GM19023 (cell line): ENCODE measurements at regions not wholly inside any gene's neighbourhood (a gene's known extent, or its start where the extent isn't known, plus 50 kb on each side); places are given as distances from the start of the nearest gene placed in this dataset.

Experiments
- ATAC-seq: cut with Tn5 transposase; IDR thresholded peaks from one replicate; pipeline ENCODE4 v1.9.1; 2021; ENCODE audit warnings: mild to moderate bottlenecking, moderate library complexity; ENCODE audit not compliant: unreplicated experiment

DNA sequence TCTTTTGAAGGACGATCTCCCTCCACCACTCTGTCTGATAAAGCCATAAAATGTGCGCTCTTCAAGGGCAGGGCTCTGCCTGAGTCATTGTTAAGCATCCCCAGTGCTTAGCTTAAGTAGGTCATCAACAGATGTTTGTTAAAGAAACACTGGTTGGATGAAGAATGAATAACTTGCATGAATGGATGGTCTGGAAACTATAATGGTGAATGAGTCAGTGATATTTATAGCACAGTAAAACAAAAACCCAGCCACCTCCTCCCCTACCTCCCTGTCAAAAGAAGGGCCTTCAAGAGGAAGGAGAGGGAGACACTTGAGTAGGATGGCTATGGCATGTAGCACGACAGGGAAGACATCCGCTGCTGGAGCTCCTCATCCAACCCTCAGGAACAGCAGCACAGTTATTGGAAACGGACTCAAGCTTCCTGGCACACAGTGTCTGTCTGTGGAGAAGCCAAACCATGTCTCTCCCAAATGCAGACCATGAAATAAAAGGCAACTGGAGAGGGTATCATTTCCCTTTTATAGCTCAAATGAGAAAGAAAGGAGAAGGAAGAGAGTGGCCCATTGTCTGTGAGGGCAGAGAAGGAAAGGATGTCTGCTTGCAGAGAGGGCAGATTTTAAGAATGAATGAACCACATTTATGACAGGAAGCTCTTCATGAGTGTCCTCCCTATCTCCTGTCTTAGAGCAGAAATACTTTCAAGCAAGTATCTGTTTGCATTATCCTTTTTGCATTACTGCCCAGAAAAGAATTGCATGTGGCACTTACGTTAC lies 183.5 kb upstream of the UBL3 start:
- no peak for ATAC-seq

DNA sequence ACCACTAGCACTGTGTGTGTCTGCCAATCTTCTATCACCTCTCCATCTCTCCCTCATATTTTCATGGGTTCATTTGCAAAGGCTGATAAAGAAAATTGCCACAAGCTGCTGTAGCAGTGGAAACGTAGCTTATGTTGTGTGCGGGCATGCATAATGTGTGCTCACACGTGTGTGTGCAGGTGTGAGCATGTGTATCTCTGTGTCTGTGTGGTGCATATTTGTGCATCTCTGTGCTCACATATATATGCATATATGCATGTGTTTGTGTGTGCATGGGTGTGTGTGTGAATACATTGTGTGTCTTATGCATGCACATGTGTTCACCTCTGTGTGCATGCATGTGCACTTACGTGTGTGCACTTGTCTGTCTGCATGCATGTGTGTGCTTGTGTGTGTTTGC lies 181.8 kb upstream of the UBL3 start:
- no peak for ATAC-seq

DNA sequence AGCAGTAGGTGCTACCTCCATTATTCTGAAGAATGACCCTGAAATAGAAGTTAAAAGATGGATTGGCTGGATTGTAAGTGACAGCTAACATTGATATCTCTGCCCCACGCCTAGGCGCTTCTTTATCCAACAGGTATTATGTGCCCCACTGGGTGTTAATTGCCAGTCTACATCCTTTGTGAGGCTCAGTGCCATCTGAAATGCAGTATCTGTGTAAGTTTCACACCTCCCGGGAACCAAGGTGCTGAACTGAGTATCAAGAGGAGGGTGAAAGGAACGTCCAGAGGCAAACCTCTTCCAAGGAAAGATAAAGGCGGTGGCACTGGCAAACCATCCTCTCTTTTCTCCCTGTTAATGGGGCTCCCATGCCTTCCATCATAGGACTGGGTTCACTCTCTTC lies 181.1 kb upstream of the UBL3 start:
- no peak for ATAC-seq

DNA sequence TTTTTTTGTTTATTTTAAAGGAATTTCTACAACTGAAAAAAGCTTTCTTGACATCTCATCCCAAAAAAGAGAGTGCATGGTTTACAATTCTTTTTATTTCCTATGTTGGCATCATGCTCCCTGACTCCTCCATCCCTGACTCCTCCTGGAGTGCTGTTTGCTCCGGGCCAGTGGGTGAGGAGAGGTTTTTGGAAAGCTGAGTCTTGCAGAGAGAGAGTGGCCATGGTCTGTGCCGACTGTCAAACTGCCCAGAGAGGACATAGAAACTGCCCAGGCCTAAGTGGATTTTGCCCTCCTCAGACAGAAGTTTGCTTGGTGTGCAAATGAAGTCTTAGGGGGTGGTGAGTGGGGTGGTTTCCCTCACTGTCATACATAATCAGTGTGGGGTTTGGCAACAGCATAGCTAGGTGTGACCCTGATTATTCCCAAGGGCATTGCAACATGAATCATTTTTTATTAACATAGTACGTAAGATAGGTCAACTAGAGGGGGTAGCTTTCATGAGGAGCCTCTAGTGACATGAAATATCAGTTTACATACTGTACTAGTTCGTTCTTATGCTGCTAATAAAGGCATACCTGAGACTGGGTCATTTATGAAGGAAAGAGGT lies 179.8 kb upstream of the UBL3 start:
- no peak for ATAC-seq

DNA sequence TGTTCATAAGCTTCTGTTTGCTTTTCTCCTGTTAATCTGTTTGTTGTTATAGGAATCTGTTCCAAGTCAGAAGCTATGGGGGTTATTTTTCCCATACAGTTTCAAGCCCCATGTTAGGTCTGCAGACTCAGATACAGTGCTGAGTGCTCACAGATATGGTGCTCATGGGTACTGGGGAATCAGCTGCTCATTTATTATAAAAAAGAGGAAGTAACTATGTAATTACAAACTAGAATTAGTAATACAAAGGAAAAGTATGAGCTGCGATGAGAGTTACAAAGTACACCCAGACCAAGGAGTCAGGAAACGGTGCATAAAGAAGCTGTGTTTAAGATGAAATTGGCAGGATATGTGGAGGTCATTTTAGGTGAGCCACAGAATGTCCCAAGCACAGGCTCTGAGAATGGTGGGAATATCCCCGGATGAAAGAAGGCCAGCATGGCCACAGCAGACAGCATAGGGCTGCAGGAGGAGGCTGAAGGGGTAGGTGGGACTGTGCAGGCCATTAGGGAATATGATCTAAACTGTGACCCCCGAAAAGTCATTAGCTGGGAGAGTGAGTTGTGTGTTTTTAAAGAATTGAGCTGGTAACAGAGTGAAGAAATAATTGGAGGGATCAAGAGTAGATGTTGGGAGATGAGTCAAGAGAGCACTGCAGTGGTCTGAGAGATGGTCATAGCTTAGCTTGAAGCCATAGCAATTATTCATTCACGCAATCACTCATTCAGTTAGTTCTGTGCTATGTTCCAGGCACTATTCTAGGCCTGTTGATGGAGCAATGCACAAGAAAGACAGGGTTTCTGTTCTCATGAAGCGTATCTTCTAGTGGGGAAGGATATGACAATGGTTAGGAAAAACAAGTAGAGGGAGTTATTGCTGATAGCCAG lies 177.4 kb upstream of the UBL3 start:
- ATAC-seq = no peak

DNA sequence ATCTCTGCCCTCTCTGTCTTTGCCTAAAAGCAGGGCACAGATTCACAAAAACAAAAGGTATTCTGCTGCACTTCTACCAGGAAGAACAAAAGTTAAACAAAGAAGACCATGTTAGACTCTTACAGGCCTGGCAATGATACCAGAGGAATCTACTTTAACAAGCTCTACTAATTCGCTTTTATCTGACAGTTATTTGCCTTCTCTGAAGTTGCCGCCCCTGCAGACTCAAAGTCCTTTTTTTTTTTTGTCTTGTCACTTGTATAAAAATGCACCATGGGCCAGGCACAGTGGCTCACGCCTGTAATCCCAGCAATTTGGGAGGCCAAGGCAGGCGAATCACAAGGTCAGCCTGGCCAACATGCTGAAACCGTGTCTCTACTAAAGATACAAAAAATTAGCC lies 176.5 kb upstream of the UBL3 start:
- no peak for ATAC-seq

DNA sequence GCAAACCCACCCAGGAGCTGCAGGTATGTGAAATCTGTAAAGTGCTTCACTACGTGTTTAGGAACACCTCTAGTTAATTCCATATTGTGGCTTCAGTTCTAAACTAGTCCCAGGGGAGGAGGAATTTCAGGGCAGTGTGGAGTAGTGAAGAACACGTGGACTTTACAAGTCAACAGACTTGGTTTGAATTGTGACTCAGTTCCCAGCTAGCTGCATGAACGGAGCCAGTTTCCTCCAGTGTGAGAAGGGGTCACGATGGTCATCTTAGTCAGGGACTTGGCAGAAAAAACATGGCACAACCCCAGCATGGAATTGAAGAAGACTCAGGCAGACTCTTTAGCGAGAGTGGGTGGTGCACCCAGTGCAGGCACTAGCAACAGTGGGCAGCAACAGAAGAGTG lies 175.7 kb upstream of the UBL3 start:
- ATAC-seq = no peak

DNA sequence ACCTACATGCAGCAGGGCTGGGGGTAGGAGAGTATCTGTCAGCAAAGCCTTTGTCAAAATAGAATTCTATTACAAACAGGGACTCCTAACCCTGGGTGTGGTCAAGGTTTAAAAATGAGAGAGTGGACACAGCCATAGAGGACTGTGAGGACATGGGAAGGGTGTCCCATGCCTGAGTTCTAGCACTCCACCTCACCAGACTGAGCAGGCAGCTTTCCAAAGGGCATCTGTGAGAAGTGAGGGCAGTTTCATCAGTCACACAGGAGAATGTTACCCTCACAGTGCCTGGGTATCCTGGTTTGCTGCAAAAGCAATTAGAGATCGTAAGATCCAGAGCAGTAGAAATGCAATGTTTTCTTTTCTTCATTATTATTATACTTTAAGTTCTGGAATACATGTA lies 174.9 kb upstream of the UBL3 start:
- no peak for ATAC-seq

DNA sequence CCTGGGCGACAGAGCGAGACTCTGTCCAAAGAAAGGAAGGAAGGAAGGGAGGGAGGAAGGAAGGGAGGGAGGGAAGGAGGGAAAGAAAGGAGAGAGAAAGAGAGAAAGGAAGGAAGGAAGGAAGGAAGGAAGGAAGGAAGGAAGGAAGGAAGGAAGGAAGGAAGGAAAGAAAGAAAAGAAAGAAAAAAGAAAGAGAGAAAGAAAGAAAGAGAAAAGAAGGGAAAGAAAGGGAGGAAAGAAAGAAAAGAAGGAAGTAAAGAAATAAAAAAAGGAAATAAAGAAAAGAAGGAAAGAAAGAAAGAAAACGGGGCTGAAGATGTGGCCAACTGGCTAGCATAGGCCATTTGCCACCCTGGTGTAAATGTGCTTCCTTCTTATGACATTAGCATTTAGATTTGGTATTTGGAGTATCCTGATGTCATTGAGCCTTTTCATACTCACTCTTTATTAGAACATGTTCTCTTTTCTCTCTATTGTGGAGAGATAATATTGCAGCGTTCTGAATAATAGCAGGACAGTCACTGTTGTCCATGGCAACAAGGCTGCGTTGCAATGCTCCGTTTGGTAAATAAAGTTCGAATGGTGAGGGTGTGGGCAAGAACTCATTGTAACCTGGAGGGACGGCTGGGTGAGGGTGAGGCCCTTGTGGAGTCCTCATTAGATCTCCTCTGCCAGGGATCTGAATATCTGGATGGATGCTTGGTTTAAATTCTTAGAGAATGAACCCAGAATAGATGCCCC lies 173.9 kb upstream of the UBL3 start:
- no peak for ATAC-seq

DNA sequence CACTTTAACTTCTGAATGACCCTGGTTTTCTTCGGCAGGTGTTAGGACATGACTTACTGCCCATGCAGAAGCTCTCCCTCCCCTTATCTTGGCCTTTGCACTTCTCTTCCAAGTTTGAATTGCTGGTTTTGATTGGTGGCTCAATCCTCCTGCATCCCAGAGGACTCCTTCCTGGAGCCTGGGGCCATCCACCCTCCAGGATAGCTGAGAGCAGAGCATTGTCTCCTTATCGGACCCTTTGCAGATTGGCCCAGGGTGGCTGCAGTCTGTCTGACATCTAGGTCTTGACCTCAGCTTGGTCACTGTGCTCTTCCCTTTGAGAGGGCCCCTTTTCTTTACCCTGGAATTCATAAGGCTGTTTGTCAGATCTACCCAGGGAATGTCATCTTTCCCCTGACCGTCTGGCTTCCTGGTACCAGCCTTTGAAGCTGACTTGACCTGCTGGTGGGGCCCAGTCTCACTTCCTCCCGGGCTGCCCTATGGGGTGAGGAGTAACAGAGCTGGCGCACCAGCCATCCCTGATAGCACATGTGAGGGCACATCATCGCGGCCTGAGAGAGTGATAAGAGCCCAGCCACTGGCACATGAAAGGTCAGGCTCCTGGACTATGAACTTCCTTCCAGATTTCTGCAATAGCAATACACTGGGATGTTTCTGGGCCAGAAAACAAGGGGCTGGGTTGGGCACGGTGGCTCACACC lies 172.9 kb upstream of the UBL3 start:
- ATAC-seq = no peak

DNA sequence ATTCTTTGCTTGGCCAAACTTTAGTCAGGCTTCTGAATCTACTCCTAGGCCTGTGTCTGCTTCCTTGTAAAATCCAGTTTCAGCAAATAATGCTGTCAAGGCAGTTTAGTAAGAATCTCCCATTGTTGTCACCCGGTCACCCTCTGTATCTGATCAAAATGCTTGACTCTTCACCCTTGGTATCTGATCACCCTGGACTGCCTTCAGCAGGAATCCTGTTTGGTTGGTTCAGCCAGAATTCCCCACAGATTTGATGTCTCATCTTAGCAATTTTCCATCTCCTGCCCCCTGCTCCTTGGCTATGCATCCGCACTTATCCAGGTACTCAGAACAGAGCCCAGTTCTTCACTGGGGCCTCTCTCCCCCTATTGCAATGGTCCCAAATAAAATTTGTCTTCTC lies 172.4 kb upstream of the UBL3 start:
- no peak for ATAC-seq

DNA sequence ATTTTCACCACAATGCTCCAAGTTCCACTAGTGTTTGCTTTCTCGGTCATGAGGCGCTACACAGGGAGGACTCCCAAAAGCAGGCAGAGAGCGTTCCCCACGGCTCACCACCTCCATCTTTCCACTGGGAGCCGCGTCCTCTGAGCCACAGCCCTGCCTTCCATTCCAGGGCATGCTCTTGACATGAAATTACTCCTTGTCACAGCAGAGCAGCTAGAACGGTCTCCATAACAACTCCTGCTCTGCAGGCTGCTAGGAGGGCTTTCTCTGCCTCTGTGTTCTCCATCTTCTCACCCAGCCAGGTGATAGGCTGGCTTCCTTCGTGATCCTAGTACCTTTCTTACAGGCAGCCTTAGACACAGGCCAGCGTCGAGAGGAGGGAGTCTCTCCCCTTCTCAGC lies 171.8 kb upstream of the UBL3 start:
- no peak for ATAC-seq

DNA sequence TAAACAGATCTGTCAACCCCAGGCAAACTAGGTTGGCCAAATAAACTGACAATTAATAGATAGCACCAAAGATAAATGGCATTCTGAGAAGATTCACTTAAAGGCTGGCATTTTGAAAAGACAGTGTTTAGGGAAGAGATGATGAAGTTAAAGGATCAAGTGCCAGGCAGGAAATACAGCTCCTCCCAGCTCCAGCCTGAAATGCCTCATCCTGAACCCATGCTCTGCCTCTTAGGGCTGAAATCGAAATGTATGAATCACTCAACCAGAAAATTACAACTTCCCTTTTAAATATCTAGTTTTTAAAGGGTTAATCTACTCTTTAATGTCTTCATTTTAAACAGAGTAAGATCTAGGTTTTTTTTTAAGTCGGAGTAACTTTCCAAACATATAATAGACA lies 171.2 kb upstream of the UBL3 start:
- ATAC-seq = no peak

DNA sequence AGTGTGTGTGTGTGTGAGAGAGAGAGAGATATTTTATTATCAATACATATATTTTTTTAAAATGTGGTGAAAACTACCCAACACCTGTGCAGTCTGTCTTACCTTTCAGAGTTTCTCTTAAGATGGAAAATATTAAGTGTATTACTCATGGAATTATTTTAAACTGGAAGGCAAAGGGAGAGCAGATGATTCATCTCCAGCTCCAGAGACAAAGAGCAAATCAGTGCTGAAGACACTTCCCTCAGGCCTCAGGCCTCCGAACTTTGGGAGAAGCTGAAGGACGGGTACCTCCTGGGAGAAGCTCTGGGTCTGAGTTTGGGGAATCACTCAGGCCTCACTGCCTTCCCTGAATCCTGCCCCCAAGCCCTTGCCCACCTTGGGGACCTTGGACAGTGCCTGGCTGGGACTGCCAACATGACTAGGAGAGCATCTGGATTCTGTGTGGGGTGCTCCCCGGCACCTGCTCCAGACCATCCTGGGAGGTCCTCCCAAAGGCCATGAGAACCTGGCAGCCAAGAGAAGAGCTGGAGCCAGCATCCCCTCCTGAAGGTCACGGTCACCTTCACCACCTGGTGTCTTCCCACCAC lies 170.4 kb upstream of the UBL3 start:
- ATAC-seq = no peak

DNA sequence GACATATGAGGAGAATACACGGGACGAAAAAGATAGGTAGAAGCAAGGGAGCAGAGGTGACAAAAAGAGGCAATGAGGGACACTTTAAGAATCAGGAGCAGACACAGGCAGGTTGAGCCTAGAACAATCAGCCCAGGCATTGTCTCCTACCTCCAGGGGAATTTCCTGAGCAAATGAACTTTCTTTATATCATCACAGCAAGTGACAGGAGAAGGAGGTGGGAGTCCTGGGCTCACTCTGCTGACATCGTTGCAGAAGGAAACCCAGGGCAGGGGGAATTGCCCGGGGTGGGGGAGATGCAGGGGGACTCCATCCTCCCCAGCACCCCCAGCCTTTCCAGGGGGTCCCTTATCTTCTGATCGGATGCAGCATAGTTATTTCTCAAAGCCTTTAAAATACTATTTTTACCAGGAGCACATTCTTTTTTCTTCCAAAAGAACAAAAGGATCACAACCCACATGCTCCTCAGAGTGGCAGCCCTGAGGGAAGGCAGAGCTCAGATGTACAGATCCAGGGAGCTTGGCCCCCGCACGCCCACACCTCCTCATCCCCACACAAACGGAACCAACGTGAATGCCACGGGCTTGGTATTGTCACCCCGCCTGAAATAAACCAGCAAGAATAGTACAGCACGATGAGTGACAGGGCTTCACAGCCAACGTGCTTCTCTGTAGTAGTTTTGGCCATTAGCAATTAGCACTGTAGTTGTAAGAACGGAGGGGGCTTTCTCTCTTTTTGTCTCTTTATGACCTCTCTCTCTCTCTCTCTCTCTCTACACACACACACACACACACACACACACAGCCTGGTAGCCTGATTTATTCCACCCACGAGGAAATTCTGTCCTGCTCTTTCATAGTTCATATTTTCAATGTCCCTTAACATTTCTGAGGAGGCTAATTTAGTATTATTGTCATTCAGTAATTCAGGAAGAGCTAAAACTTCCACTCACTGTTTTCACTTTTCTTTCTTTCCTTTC lies 169.5 kb upstream of the UBL3 start:
- ATAC-seq = no peak

DNA sequence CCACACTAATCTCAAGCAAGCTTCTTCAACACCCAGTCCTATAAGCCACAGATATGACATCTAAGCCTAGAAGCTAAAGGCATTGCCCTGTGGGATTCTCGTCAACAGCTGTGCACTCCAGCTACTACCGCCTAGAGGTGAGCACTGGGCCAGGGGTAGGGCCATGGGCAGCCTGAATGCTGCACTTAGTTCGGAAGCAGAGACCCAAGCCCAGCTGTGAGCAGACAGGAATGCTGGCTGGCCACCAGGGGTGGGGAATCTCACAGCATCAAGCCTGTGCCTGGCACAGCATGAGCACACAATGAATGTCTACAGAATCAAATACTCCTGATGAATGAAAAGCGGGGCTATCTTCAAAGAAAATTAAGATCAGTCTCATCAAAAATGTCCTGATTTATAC lies 167.5 kb upstream of the UBL3 start:
- ATAC-seq = no peak

DNA sequence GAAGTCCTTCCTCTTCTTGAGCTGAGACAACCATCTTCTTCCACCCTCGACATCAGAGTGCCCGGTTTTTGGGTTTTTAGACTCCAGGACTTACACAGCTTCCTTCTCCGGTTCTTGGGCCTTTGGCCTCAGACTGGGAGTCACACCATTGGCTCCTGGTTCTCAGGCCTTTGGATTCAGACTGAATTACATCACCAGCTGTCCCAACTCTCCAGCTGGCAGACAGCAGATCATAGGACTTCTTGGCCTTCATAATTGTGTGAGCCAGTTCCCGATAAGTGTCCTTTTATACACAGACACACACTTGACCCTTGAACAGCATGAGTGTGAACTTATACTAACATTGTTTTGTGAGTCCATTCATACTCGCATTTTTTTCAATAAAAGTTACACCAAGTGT lies 166.0 kb upstream of the UBL3 start:
- no peak for ATAC-seq

DNA sequence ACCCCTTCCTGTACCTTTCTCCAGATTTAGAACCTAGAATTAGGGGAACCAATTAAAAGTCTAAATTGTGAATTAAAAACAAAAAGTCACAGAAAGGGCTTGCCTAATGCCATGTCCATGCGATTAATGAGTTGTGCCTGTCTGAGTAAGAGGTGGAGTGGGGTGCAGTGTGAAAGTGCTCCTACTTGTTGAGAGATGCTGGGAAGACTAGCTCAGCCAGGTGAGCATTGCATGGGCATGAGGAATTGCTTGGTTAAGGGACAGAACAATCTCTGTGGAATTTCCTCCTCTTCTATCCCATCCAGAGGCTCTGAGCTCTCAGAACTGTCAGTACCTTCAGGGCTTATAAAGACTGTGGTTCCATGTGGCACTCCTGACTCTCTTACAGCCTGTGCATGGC lies 159.0 kb upstream of the UBL3 start:
- no peak for ATAC-seq

DNA sequence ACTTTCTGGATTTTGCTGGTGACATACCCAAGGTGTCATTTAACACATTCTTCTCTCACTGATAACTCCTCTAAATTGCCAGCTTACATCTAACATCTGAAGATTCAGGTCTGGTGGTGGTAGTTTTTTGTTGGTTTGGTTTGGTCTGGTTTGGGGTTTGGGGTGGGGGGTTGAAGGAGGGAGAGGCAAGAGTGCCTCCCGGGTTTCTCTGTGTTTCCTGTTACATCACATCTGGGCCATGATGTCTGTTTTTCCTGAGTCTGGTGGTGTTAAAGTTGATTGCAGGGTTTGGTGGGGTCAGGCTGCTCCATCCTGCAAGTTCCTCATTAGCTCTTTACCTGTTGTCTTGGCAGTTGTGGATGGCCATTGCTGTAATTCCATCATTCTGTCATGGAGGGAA lies 155.8 kb upstream of the UBL3 start:
- ATAC-seq = no peak
